ENCODE measurements at regions not wholly inside any gene's neighbourhood (a gene's known extent, or its start where the extent isn't known, plus 50 kb on each side); places are given as distances from the start of the nearest gene placed in this dataset.
"Not testable (repeated sequence)": the region's sequence is repeated elsewhere in the genome, so short reads cannot be mapped to it uniquely, and the experiment has no call there.

GRCh38 chr16:72729552-72729951 is 318.4 kb downstream of the ZFHX3 start:
- DNase-seq (ENCODE audit: low read depth) = not testable (repeated sequence)

- no peak for DNase-seq (ENCODE audit: low read depth)
Measured at GRCh38 chr16:72728516-72728915, 319.4 kb downstream of the ZFHX3 start.

GRCh38 chr16:72727565-72727964 is 320.4 kb downstream of the ZFHX3 start:
- no peak for DNase-seq (ENCODE audit: low read depth)

DNA sequence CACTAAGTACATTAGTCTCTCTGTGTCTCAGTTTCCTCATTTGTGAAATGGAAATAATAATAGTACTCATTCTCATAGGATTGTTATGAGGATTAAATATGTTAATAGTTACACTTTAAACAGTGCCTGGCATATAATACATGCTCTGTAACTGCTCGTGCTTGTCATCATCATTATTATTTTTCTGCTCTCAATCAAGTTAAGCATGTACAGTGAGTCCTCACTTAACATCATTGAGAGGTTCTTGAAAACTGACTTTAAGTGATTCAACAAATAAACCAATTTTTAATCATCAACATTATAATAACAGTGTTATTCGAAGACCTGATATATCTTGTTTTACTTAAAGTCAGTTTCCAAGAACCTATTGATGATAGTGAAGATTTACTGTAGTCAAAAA is 322.3 kb downstream of the ZFHX3 start:
- DNase-seq (ENCODE audit: low read depth) = no peak

GRCh38 chr16:72723781-72724180 is 324.1 kb downstream of the ZFHX3 start:
- no peak for DNase-seq (ENCODE audit: low read depth)

DNA sequence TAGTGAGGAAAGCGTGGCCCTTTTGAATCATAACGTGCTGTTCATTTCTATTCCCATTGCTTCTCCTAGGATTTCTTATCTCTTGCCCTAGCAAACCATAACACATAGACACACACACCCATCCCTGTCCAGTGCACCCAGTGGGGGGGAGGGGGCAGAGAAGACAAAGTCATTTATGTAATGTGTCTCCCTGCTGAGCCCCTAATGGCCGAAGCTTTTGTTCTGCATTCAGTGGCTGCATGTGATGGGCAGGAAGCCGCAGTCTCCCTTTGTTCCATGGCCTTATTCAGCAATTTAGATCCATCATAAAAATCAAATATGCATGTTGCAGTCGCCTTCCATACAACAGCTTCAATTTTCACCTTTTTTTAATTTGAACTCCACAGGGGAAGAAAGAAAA is 325.4 kb downstream of the ZFHX3 start:
- DNase-seq (ENCODE audit: low read depth) = no peak

DNA sequence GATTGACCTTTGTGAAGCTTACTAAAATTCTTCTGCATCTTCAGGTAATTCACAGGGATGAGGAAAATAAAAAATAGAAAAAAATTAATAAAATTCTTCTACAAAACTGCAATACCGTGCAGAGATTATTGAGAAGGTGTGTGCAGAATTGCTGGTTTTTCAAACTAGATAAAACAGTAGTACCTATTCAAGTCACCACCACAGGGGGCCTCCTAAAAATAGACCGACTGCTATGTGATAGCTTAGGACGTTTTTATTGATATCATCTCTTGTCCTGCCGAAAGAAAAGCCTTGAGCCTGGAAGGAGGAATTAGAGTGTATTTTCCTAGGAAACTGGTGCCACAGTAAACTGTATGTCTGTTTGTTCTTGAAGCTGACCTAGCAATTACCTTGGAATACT is 325.9 kb downstream of the ZFHX3 start:
- DNase-seq (ENCODE audit: low read depth) = no peak

DNA sequence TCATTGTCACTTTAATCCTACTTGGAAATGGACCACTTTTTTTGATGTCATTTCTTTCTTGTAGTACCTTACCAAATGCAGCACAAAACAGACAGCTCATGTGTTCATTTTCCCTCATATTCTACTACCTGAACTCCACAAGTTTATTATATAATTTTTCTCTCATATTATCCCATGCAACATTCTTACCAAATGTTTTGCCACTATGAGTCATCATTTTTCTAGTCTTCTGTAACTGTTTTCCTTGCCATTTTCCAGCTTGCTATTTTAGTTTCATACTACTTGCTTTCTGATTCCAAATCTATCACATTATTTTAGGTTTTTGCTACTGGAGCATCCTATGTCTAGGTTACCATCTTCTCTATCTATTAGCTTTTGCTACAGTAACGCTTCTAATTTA is 332.7 kb downstream of the ZFHX3 start:
- no peak for DNase-seq (ENCODE audit: low read depth)

DNA sequence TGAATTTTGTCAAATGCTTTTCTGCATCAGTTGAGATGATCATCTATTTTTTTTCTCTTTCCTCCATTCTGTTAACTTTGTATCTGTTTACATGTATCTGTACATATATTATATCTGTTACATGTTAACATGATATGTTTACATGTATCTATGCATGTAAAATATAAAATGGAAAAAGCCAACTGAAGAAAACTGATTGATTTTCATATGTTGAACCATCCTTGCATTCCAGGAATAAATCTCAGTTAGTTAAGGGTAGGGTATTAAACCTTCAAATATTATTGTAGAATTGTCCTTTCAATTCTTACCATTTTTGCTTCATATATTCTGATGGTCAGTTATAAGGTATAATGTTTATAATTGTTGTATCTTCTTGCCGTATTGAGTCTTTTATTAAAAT is 336.1 kb downstream of the ZFHX3 start:
- no peak for DNase-seq (ENCODE audit: low read depth)

DNA sequence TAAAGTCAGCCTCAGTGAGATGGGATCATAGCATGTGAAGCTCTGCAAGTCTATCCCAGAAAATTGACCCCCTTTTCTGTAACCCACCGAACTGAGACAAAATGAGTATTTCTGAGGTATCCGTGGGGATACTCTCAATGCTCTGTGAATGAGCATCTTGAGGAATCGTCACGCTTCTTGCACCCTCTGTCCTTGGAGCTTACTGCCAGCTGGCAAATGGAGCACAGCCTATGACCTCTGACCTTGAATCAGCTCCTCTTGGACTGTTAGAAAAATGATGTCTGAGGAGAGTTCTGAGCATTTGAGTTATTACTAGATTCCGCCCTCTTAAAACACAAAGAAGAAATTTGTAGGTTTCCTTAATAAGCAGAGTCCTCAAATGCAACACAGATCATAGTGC is 342.1 kb downstream of the ZFHX3 start:
- DNase-seq (ENCODE audit: low read depth) = no peak

- DNase-seq (ENCODE audit: low read depth) = no peak
Measured at GRCh38 chr16:72704746-72705372, 343.1 kb downstream of the ZFHX3 start.

- no peak for DNase-seq (ENCODE audit: low read depth)
Measured at GRCh38 chr16:72689851-72690250, 358.1 kb downstream of the ZFHX3 start.

DNA sequence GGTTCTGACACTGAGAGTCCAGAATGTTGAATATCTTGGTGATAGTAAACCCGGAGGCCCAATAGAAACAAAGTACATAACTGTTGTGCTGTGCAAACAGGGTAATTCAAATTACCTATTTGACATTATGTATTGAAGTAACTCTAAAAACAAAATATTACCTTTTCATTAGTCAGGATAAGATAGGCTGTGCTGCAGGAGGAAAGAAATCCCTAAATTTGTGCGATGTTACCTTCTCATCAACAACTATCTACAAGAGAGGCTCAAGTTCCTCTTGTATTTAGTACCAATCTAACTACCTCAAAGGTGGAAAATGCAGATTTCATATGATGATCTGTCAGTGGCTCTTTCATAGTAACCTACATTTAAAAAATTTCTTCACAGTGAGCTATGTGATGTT is 367.2 kb downstream of the ZFHX3 start:
- DNase-seq (ENCODE audit: low read depth) = no peak

- DNase-seq (ENCODE audit: low read depth) = no peak
Measured at GRCh38 chr16:72679856-72680255, 368.1 kb downstream of the ZFHX3 start.

- DNase-seq (ENCODE audit: low read depth) = no peak
Measured at GRCh38 chr16:72677662-72678447, 370.1 kb downstream of the ZFHX3 start.

- DNase-seq (ENCODE audit: low read depth) = no peak
Measured at GRCh38 chr16:72673118-72673517, 374.8 kb downstream of the ZFHX3 start.

DNA sequence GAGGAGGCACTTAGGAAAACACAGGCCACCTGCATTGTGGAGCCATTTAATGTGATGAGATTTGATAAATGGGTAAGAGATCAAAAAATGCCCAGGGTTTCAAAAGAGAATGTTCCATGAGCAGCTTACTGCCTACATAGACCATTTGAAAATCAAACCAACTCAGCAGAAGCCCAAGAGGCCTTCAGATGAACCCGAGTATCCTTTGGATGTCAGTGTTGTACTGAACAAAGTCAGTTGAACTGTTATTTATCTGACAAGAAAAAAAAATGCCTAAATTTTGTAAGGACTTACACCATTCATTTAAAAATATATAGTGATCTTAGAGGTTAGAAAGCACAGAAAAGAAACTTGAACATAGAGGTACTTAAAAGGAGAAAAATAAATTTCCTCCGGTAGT is 381.7 kb downstream of the ZFHX3 start:
- DNase-seq (ENCODE audit: low read depth) = no peak

DNA sequence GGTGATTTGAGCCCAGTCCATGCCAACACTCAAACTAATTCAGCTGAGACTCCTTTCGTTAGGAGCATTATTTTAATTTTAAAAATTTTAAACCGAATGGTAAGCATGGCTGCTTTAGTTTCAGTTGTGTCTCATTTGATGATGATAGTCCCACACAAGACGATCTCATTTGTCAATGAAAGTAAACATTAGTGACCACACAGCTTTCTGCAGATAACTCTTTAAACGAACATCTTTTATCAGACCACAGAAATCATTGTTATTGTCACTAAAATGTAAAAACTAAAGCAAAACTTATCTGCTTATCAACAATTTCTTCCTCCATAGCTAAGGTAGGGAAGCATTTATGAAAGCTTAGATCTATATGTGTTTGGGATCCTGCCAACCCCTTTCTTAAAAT is 382.2 kb downstream of the ZFHX3 start:
- DNase-seq (ENCODE audit: low read depth) = no peak

GRCh38 chr16:72664509-72665408 is 383.2 kb downstream of the ZFHX3 start:
- peak; percentile 93 for DNase-seq (ENCODE audit: low read depth)

- no peak for DNase-seq (ENCODE audit: low read depth)
Measured at GRCh38 chr16:72664056-72664508, 383.8 kb downstream of the ZFHX3 start.

GRCh38 chr16:72658888-72659717 is 388.8 kb downstream of the ZFHX3 start:
- DNase-seq (ENCODE audit: low read depth) = no peak

GRCh38 chr16:72657791-72658190 is 390.1 kb downstream of the ZFHX3 start:
- no peak for DNase-seq (ENCODE audit: low read depth)
